ENCODE measurements at regions not wholly inside any gene's neighbourhood (a gene's known extent, or its start where the extent isn't known, plus 50 kb on each side); places are given as distances from the start of the nearest gene placed in this dataset.

DNA sequence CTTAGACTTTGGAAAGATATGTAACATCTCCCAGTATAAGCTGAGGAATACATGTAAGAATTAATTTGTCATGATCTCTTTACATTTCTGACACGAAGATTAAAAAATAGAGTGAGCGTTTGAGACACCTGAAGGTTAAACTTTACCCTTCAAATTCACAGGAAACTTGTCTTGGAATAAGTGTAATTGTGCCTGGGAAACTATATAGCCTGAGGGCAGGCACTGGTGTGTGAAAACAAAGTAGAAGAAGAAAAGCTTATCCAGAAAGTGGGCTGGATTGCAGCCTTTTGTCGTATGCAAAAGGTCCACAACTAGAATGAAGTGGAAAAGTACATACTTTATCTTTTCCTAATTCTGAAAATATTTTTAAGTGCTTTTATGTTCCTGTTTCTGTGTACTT lies 275.7 kb upstream of the TCF21 start (continued):
- TF ChIP-seq, protein P1, sequence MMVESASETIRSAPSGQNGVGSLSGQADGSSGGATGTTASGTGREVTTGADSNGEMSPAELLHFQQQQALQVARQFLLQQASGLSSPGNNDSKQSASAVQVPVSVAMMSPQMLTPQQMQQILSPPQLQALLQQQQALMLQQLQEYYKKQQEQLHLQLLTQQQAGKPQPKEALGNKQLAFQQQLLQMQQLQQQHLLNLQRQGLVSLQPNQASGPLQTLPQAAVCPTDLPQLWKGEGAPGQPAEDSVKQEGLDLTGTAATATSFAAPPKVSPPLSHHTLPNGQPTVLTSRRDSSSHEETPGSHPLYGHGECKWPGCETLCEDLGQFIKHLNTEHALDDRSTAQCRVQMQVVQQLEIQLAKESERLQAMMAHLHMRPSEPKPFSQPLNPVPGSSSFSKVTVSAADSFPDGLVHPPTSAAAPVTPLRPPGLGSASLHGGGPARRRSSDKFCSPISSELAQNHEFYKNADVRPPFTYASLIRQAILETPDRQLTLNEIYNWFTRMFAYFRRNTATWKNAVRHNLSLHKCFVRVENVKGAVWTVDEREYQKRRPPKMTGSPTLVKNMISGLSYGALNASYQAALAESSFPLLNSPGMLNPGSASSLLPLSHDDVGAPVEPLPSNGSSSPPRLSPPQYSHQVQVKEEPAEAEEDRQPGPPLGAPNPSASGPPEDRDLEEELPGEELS (CRISPR knock-in tag; IDR thresholded peaks at IDR 0.05), result no peak
- no peak for TF ChIP-seq RELA (CRISPR knock-in tag; IDR thresholded peaks at IDR 0.05; ENCODE audit: borderline replicate concordance)
- TF ChIP-seq, protein P2, sequence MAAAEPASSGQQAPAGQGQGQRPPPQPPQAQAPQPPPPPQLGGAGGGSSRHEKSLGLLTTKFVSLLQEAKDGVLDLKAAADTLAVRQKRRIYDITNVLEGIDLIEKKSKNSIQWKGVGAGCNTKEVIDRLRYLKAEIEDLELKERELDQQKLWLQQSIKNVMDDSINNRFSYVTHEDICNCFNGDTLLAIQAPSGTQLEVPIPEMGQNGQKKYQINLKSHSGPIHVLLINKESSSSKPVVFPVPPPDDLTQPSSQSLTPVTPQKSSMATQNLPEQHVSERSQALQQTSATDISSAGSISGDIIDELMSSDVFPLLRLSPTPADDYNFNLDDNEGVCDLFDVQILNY (CRISPR knock-in tag; IDR thresholded peaks at IDR 0.05), result no peak

DNA sequence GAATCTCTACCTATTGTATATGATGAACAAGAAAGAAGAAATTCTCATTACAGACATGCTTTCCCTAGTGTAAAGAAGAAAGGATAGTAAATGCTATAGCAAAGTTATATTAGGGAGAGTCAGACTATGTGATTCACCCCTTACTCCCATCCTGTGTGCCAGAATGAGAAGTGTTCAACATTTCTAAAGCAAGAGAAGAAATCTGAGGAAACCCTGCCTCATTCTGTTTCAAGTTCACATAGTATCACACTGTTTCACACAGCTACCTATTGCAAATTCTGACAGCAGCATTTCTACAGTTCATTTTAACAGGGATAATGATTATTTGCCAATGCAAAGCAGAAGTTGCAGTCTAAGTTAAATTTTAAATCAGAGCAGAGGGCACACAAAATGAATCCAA lies 267.2 kb upstream of the TCF21 start:
- Mint-ChIP-seq H3K27me3 (ENCODE audit: low read depth) (no peaks in the 10 kb centered on the region; the same call in 1 of the 2 replicates), H3K4me3 (no peak overlapping the region), H3K36me3 (peaks cover 9% of the 10 kb centered on the region), H3K27ac (no peak overlapping the region), H3K9me3 (peaks cover 30% of the 10 kb centered on the region), H3K4me1 (no peaks in the 10 kb centered on the region)
- DNase-seq (ENCODE audit: low spot score) (no peak), ATAC-seq (no peak)
- POLR2A ChIA-PET, result no interaction called here
- TF ChIP-seq, protein P1 (CRISPR knock-in tag; IDR thresholded peaks at IDR 0.05), result no peak
- TF ChIP-seq ZNF138 (CRISPR knock-in tag; conservative IDR thresholded peaks at IDR 0.05), result no peak
- TF ChIP-seq, protein P3, sequence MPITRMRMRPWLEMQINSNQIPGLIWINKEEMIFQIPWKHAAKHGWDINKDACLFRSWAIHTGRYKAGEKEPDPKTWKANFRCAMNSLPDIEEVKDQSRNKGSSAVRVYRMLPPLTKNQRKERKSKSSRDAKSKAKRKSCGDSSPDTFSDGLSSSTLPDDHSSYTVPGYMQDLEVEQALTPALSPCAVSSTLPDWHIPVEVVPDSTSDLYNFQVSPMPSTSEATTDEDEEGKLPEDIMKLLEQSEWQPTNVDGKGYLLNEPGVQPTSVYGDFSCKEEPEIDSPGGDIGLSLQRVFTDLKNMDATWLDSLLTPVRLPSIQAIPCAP (CRISPR knock-in tag; IDR thresholded peaks at IDR 0.05), result no peak
- TF ChIP-seq, protein P4, sequence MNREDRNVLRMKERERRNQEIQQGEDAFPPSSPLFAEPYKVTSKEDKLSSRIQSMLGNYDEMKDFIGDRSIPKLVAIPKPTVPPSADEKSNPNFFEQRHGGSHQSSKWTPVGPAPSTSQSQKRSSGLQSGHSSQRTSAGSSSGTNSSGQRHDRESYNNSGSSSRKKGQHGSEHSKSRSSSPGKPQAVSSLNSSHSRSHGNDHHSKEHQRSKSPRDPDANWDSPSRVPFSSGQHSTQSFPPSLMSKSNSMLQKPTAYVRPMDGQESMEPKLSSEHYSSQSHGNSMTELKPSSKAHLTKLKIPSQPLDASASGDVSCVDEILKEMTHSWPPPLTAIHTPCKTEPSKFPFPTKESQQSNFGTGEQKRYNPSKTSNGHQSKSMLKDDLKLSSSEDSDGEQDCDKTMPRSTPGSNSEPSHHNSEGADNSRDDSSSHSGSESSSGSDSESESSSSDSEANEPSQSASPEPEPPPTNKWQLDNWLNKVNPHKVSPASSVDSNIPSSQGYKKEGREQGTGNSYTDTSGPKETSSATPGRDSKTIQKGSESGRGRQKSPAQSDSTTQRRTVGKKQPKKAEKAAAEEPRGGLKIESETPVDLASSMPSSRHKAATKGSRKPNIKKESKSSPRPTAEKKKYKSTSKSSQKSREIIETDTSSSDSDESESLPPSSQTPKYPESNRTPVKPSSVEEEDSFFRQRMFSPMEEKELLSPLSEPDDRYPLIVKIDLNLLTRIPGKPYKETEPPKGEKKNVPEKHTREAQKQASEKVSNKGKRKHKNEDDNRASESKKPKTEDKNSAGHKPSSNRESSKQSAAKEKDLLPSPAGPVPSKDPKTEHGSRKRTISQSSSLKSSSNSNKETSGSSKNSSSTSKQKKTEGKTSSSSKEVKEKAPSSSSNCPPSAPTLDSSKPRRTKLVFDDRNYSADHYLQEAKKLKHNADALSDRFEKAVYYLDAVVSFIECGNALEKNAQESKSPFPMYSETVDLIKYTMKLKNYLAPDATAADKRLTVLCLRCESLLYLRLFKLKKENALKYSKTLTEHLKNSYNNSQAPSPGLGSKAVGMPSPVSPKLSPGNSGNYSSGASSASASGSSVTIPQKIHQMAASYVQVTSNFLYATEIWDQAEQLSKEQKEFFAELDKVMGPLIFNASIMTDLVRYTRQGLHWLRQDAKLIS (CRISPR knock-in tag; IDR thresholded peaks at IDR 0.05; ENCODE audit: borderline replicate concordance), result no peak
- TF ChIP-seq, protein P5, sequence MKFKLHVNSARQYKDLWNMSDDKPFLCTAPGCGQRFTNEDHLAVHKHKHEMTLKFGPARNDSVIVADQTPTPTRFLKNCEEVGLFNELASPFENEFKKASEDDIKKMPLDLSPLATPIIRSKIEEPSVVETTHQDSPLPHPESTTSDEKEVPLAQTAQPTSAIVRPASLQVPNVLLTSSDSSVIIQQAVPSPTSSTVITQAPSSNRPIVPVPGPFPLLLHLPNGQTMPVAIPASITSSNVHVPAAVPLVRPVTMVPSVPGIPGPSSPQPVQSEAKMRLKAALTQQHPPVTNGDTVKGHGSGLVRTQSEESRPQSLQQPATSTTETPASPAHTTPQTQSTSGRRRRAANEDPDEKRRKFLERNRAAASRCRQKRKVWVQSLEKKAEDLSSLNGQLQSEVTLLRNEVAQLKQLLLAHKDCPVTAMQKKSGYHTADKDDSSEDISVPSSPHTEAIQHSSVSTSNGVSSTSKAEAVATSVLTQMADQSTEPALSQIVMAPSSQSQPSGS (CRISPR knock-in tag; IDR thresholded peaks at IDR 0.05; ENCODE audit: borderline replicate concordance, low read depth), result no peak
- no peak for TF ChIP-seq TP53 (CRISPR knock-in tag; IDR thresholded peaks at IDR 0.05)
- no peak for TF ChIP-seq PRRX2 (CRISPR knock-in tag; IDR thresholded peaks at IDR 0.05)
- no peak for TF ChIP-seq SP1 (CRISPR knock-in tag; conservative IDR thresholded peaks at IDR 0.05)
- no peak for TF ChIP-seq NR1H2 (CRISPR knock-in tag; IDR thresholded peaks at IDR 0.05)
- TF ChIP-seq, protein P6, sequence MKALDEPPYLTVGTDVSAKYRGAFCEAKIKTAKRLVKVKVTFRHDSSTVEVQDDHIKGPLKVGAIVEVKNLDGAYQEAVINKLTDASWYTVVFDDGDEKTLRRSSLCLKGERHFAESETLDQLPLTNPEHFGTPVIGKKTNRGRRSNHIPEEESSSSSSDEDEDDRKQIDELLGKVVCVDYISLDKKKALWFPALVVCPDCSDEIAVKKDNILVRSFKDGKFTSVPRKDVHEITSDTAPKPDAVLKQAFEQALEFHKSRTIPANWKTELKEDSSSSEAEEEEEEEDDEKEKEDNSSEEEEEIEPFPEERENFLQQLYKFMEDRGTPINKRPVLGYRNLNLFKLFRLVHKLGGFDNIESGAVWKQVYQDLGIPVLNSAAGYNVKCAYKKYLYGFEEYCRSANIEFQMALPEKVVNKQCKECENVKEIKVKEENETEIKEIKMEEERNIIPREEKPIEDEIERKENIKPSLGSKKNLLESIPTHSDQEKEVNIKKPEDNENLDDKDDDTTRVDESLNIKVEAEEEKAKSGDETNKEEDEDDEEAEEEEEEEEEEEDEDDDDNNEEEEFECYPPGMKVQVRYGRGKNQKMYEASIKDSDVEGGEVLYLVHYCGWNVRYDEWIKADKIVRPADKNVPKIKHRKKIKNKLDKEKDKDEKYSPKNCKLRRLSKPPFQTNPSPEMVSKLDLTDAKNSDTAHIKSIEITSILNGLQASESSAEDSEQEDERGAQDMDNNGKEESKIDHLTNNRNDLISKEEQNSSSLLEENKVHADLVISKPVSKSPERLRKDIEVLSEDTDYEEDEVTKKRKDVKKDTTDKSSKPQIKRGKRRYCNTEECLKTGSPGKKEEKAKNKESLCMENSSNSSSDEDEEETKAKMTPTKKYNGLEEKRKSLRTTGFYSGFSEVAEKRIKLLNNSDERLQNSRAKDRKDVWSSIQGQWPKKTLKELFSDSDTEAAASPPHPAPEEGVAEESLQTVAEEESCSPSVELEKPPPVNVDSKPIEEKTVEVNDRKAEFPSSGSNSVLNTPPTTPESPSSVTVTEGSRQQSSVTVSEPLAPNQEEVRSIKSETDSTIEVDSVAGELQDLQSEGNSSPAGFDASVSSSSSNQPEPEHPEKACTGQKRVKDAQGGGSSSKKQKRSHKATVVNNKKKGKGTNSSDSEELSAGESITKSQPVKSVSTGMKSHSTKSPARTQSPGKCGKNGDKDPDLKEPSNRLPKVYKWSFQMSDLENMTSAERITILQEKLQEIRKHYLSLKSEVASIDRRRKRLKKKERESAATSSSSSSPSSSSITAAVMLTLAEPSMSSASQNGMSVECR (CRISPR knock-in tag; IDR thresholded peaks at IDR 0.05; ENCODE audit: borderline replicate concordance), result no peak
- TF ChIP-seq ZNF416 (CRISPR knock-in tag; IDR thresholded peaks at IDR 0.05), result no peak
- TF ChIP-seq, protein P7, sequence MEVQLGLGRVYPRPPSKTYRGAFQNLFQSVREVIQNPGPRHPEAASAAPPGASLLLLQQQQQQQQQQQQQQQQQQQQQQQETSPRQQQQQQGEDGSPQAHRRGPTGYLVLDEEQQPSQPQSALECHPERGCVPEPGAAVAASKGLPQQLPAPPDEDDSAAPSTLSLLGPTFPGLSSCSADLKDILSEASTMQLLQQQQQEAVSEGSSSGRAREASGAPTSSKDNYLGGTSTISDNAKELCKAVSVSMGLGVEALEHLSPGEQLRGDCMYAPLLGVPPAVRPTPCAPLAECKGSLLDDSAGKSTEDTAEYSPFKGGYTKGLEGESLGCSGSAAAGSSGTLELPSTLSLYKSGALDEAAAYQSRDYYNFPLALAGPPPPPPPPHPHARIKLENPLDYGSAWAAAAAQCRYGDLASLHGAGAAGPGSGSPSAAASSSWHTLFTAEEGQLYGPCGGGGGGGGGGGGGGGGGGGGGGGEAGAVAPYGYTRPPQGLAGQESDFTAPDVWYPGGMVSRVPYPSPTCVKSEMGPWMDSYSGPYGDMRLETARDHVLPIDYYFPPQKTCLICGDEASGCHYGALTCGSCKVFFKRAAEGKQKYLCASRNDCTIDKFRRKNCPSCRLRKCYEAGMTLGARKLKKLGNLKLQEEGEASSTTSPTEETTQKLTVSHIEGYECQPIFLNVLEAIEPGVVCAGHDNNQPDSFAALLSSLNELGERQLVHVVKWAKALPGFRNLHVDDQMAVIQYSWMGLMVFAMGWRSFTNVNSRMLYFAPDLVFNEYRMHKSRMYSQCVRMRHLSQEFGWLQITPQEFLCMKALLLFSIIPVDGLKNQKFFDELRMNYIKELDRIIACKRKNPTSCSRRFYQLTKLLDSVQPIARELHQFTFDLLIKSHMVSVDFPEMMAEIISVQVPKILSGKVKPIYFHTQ (CRISPR knock-in tag; IDR thresholded peaks at IDR 0.05), result no peak
- no peak for TF ChIP-seq KAT7 (CRISPR knock-in tag; IDR thresholded peaks at IDR 0.05; ENCODE audit: borderline replicate concordance)
- TF ChIP-seq, protein P2 (CRISPR knock-in tag; IDR thresholded peaks at IDR 0.05), result no peak
- CTCF ChIA-PET, result no interaction called here
